Activated CD4-positive, alpha-beta T cell treated with anti-CD3 and anti-CD28 coated beads, Interleukin-2, Interleukin-4, amounts not matched to agents 100 ng/mL and 50 ng/mL, durations not matched to agents 16 hours and 8 hours (primary cell): ENCODE measurements at regions not wholly inside any gene's neighbourhood (a gene's known extent, or its start where the extent isn't known, plus 50 kb on each side); places are given as distances from the start of the nearest gene placed in this dataset.
"Not testable (repeated sequence)": the region's sequence is repeated elsewhere in the genome, so short reads cannot be mapped to it uniquely, and the experiment has no call there.

Source experiments
- DNase-seq: peaks from one replicate; pipeline ENCODE4 v3.0.0-alpha.2; 2020; ENCODE audit warnings: low spot score

DNA sequence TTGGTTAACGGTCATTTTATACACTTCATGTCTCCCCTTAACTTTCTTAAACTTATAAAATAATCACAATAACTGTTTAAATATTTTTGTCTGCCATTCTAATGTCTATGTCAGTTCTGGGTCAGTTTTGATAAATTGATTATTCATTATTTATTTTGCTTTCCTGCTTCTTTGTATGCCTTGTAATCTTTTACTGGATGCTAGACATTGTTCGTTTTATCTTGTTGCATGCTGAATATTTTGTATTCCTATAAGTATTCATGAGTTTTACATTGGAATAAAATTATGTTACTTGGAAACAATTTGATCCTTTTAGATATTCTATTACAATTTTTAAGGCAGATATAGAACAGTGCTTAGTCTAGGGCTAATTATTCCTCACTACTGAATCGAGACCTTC is 952.0 kb downstream of the NR2F1-AS1 start:
- DNase-seq = no peak

- no peak for DNase-seq
Measured at GRCh38 chr5:92627186-92627585, 953.8 kb downstream of the NR2F1-AS1 start.

GRCh38 chr5:92616085-92616484 is 964.9 kb downstream of the NR2F1-AS1 start:
- DNase-seq = no peak

DNA sequence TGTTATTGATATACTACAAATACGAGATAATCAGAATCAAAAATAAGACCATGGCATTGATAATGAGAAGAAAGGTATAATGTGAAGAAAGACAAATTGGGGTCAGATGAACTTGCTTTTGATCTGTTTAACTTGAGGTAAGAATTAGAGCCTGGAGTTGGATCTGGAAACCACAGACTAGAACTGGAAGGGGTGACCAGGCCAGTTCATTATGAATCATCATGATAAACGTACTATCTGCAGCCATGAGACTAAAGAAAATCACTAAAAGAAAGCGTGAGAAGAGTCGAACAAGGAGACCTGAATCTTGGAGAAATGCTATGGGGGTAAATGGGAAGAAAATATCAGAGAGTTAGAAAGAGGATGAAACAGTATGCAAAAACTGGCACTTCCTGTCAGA is 967.5 kb downstream of the NR2F1-AS1 start:
- no peak for DNase-seq

GRCh38 chr5:92610435-92610834 is 970.6 kb downstream of the NR2F1-AS1 start:
- DNase-seq = not testable (repeated sequence)

- no peak for DNase-seq
Measured at GRCh38 chr5:92605591-92605990, 975.4 kb downstream of the NR2F1-AS1 start.

DNA sequence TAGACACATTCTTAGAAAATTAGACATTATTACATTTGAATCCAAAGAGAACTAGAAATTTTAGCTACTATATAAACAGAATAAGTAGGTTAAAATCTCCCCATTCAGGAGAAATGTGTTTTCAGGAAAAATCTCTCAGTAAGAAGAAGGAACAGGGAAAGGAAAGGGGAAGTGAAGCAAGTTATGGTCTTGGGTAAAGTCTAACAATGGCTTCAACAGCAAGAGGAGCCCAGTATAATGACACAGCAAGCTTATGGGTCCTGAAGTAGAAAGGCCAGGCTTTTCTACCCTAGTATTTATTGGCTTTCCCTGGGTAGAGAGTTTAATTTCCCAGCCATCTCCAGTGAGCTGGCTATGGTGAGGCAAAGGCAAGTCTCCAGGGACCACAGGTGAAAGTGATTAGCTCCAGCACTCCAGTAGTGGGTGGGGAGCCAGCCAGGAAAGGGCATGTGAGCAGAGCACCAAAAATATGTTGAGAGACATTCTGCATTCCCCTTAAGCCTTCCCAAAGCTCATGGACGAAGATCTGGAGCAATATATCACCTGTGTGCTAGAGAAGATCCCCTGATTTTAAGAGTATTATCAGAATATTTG is 981.7 kb downstream of the NR2F1-AS1 start:
- DNase-seq = no peak

GRCh38 chr5:92594031-92594430 is 987.0 kb downstream of the NR2F1-AS1 start:
- no peak for DNase-seq

DNA sequence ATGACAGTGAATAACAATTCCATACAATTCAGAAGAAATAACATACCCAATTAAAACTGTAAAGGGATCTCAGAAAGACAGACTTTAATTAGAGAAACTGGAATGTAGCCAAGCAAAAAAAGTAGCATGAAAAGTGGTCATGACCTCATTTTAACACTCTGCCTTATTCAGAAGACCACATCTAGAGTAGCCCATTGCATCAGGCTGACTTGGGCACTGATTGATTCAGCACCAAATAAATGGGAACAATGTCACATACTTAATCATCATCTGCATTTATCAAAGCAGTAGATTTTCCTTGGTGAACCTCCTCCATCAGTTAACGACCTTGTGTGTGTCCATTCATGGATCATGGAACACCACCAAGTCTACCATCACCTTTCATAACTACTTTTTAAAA is 992.1 kb downstream of the NR2F1-AS1 start:
- DNase-seq = no peak

DNA sequence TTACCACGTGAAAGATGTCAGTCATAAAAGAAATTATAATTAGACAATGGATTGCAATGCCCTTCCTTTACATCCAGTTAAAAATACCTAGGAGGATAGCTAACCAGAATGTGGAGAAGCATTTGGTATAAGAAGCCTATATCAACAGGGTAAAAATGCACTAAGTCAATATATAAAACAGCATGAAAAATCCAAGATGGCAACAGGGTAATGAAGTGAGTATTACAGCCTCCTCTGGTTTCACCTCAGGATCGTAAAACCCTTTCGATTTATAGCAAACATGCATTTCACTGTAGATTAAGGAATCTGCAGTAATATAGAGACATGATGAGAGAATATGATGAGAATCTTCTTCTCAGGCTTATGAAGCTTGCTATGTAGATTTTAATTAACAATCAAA is 999.3 kb downstream of the NR2F1-AS1 start:
- DNase-seq = no peak

DNA sequence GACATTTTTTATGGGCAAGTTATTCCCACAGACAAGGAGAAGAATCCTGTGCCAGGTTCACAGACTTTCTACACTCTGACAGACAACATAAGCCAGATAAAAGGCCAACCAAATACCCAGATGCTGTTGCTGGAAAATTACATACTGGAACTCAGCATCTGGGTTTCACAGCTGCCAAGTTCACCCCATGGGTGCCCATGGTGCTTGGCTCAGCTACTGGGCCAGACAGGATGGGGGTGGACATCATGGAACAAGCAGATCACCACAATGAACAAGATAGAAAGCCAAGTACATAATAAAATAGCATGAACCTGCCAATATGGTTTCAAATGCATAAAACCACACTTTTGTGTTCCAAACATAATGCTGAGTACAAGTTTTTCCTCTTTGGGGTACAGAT is 999.8 kb downstream of the NR2F1-AS1 start:
- no peak for DNase-seq

GRCh38 chr5:92580814-92581213 is 1000.2 kb downstream of the NR2F1-AS1 start:
- DNase-seq = no peak

DNA sequence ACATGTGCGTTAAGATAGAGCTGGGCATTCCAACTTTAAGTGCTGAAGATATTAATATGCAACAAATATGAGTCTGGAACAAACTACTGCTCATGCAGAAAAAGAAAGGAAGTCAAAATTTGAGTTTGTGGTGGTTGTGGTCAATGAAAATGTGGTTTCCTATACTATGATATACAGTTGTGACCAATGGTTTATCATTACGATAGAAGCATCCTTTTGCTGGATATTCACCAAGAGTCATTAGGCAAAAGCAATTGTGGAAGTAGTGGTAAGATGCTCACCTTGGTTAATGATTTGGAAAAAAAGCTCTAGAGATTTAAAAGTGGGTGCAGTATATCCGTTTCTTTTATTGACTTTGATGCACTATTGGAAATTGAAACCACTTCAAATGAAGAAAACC is 1007.0 kb downstream of the NR2F1-AS1 start:
- DNase-seq = no peak

DNA sequence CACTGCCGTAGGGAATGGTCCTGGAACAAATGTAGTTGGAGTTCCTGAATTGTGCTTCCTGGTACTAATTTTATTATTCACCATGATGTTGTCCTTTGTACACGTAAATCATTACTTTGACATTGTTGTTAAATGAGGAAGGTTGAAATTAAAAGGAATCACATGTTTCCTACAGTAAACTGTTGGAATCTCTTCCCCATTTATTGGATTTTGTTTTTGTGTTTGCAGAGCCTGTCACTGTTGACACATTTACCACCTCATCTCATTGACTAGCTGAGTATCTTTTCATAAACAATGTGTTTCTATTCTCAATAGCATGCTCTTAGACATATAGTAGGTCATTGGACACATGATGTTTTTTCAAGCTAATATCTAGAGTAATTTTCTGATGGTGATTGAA is 1012.5 kb downstream of the NR2F1-AS1 start:
- no peak for DNase-seq

DNA sequence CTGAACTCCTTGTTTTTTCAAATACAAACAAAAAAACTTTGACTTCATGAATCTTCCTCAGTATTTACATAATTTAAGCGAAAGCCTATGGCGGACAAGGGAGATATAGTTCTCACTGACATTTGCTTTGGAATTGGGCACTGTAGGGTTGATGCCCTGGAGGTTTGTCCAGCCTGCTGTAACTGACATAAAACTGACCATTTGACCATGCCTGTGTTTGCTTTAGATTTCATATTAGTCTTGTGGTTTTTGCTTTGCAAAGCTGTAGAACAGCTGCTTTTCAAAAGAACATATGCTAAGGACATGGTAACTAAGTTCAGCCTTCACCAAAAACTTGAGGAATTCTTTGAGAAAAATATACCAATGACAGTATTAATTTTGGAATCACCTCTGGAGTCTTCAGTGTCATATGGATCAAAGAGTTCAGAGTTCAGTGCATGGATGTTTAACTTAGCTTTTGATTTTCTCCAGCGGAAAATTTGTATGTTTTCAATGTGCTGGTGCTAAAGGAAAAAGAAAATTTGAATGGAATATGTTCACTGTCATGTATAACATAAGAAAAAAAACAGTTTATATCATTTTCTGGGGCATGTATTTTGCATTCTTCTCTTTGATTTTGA is 1013.1 kb downstream of the NR2F1-AS1 start:
- no peak for DNase-seq

DNA sequence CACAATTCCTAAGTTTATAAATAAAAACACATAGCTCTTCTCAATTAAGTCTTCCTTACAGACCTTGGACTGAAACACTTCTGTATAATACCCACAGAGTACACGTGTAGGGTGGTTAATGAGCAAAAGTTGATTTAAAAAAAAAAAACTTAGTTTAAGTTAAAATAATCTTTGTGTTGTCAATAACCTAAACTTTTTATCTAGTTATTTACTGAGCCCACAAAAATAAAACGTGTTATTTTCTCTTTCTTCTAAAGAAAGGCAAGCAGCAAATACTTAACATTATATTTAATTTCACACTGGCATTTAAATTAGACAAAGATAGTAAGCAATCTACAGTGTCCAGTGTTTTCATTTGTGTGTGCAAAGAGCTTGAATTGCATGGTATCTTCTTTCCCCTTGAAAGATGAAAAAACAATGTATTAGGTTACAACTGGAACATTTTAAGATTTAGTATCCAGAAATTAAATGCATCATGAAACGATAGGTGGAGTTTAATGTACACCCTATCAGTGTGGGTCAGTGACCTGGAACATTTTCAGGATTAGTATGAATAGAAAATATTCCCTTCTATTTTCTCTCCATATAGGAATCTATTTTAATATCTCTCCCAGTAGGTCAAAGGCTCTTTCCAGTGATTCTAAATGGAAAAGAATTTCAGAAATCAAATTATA is 1014.8 kb downstream of the NR2F1-AS1 start:
- no peak for DNase-seq

- no peak for DNase-seq
Measured at GRCh38 chr5:92565673-92566072, 1015.3 kb downstream of the NR2F1-AS1 start.

DNA sequence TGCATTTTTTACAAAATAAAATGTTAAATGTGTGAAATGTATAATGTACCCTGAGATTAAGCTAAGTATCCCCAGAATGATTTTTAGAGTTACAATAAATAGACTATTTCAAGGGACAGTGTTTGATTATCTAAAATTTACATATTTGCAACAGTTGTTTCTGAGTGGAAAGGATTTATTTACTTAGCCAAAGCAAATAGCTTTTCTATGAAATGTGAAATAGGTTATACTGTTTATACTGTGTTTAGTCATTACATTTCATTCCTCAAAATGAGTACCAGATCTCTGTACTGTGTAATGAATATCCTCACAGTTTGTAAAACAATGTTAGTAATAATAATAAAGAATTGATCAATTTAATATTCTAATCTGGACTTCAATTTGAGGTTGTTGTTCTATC is 1019.0 kb downstream of the NR2F1-AS1 start:
- no peak for DNase-seq

DNA sequence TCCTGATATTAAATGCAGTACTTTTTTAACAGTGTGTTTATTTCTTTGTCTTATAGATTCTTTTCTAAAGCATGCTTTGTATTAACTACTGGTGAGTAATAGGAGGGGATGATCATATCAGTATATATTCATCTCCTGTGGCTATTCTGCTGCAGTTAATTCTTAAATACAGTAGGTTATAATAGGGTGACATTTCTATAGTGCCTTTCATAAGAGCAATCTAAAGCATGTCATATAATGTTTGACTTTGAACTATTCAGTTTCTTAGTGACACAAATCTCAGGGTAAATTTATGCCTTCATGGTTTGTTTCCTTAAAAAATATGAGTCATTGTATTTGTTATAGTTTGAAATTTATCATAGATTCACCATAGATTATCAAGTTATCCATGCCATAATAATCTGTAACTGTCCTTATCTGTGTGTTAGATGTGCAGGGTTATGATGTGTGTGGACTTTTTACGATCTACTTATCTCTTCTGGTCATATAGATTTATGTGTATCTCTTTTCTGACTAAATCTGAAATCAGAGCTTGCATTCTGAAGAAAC is 1019.5 kb downstream of the NR2F1-AS1 start:
- DNase-seq = no peak

GRCh38 chr5:92560698-92561401 is 1020.2 kb downstream of the NR2F1-AS1 start:
- DNase-seq = no peak

DNA sequence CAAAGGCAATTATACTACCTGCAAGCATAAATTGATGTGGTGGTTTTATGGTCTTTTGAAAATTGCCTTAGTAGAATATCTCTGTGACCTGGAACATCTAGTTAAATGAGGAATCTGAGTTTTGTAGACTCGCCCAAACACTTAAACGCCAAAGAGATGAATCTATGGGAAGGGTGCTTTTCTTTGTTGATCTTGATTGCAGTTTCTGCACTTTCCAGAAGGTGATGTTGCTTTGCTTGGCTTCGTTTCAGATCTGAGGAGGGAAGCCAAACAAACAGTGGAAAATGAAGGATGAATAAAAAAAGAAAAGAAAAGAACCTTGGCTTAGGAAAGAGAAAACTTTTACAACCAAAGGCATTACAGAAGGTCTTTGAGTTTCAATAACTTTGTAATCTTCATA is 1021.2 kb downstream of the NR2F1-AS1 start:
- no peak for DNase-seq

DNA sequence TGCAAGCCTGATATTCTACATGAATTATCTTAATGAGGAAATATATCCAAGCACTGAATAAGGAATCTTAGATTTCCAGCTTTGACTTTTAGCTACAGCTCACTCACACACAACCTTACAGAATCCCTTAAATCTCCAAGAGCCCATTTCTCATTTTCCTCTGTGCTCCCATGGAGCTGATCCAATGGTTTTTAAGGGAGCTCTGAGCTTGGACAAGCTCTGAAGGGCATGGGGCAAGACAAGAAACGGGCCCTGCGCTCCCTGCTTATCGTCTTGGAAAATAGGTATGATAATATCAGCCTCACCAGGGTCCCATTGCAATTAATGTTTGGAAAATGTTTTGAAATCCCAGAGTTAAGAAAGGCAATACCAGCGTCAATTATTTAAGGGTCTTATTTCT is 1021.7 kb downstream of the NR2F1-AS1 start:
- DNase-seq = no peak

DNA sequence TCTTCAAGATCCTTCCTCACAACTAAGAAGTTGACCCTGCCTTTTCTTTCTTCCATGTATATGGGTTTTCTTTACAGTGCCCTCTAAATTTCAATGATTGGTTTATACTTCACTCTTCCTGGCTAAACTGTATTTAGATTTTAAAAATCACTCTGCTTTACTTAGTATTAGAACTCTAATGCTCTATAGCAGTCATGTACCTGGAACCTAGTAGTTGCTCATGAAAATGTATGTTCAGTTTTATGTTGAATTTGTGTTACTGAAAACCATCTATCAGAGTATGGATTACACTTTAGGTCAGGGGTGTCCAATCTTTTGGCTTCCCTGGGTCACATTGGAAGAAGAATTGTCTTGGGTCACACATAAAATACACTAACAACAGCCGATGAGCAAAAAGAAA is 1024.3 kb downstream of the NR2F1-AS1 start:
- no peak for DNase-seq
